Epithelial cell of proximal tubule (primary cell): ENCODE measurements at regions not wholly inside any gene's neighbourhood (a gene's known extent, or its start where the extent isn't known, plus 50 kb on each side); places are given as distances from the start of the nearest gene placed in this dataset.
"Not testable (repeated sequence)": the region's sequence is repeated elsewhere in the genome, so short reads cannot be mapped to it uniquely, and the experiment has no call there.

ENCODE experiments used
- DNase-seq: peaks from one replicate; pipeline ENCODE4 v3.0.0-alpha.2; 2011; ENCODE audit warnings: low read depth
- H3K4me3 ChIP-seq: 2 replicates; pipeline ENCODE4 v1.5.1; 2011; ENCODE audit warnings: low read depth, mild to moderate bottlenecking, low read length
- TF ChIP-seq, protein P1 (sequence below): conservative IDR thresholded peaks from 2 replicates; pipeline ENCODE4 v1.5.1; 2012; ENCODE audit warnings: low read depth, mild to moderate bottlenecking, low read length

DNA sequence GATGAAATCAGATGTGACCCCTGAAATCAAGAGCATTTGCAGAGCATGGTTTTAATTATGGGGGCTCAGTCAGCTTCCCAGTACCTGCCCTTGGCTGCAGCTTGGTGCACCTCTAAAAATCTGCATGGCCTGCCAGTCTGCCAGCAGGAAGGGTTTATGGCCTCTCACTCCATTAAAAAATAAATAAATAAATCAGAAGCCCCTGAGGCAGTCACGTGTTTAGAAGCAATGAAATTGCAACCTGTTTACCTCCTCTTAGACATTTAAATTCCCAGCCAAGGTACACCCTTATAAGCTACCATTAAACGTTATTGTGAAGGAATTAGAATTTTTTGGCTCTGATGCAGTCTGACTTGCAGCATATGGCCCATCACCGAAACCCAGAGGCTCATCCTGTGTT, 114.0 kb upstream of the LDB2 start:
- DNase-seq, result no peak
- H3K4me3 ChIP-seq, result no peak overlapping the region
- TF ChIP-seq, protein P1, sequence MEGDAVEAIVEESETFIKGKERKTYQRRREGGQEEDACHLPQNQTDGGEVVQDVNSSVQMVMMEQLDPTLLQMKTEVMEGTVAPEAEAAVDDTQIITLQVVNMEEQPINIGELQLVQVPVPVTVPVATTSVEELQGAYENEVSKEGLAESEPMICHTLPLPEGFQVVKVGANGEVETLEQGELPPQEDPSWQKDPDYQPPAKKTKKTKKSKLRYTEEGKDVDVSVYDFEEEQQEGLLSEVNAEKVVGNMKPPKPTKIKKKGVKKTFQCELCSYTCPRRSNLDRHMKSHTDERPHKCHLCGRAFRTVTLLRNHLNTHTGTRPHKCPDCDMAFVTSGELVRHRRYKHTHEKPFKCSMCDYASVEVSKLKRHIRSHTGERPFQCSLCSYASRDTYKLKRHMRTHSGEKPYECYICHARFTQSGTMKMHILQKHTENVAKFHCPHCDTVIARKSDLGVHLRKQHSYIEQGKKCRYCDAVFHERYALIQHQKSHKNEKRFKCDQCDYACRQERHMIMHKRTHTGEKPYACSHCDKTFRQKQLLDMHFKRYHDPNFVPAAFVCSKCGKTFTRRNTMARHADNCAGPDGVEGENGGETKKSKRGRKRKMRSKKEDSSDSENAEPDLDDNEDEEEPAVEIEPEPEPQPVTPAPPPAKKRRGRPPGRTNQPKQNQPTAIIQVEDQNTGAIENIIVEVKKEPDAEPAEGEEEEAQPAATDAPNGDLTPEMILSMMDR, result no peak

DNA sequence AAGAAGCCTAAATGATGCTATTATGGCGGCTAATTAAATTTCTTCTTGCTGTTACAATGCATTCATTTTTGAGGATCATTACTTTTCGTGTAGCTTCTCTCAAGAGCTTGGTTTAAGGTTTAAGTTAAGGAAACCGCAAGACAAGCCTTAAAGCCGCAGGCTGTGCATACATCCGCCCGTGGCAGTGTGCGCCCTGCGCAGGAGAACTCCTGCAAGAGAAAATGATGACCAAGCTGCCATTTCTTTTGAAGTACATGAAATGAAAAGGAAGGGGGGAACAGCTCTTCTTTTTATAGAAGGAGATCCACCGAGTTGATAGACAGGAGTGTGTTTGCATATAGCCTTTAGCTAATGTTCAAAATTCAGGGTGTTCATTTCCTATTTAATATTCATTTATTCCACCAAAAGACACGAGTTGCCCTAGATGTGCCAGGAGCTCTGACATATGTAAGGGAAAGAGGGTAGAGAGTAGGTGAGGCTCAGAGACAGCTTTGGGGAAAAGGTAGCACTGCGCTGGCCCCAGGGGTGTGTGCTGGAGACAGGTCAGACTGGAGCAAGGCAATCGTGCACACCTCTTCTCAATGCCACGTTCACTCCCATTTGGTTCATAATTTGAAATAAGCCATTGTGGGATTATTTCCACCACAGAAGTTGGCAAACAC, 112.1 kb upstream of the LDB2 start:
- H3K4me3 ChIP-seq, result no peak overlapping the region
- no peak for DNase-seq
- TF ChIP-seq, protein P1, result no peak

DNA sequence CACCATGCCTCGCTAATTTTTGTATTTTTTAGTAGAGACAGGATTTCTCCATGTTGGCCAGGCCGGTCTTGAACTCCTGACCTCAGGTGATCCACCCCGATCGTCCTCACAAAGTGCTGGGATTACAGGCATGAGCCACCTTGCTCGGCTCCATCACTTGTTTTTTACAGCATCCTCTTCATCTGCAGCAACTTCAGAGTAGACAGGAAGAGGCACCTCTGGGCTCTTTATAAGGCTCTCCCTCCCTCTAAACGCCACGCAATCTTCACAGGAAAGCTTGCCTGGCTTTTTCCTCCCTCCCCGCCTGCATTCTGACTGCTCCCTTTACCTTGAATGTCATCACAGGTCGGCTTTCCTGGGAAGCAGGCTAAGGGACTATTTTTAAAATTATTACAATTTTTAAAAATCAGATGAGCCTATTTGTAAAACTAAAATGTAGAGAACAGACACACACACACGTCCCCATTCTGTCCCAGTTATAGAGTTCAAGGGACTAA, 111.5 kb upstream of the LDB2 start:
- no peak overlapping the region for H3K4me3 ChIP-seq
- no peak for DNase-seq
- TF ChIP-seq, protein P1, result no peak

DNA sequence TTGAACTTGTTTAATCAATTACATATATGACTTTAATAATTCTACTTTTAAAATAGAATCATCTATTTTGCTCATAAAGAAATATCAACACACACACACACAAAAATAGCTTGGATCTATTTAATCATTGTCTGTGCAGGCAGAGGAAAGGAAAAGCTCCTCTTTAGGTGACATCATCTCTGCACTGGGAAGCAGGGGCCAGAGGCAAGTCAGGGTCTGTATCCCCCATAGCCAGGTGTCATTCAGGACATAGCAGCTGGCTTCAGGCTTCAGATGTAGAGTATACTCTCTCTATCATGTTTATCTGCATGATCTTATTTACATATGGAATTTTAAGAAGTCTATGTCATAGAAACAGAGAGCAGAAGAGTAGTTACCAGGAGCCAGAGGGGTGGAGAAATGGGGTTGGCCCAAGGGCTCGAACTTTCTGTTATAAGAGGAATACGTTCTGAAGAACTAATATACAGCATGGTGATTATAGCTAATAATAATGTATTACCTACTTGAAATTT, 110.4 kb upstream of the LDB2 start:
- DNase-seq, result no peak
- H3K4me3 ChIP-seq, result no peak overlapping the region
- TF ChIP-seq, protein P1, result no peak

DNA sequence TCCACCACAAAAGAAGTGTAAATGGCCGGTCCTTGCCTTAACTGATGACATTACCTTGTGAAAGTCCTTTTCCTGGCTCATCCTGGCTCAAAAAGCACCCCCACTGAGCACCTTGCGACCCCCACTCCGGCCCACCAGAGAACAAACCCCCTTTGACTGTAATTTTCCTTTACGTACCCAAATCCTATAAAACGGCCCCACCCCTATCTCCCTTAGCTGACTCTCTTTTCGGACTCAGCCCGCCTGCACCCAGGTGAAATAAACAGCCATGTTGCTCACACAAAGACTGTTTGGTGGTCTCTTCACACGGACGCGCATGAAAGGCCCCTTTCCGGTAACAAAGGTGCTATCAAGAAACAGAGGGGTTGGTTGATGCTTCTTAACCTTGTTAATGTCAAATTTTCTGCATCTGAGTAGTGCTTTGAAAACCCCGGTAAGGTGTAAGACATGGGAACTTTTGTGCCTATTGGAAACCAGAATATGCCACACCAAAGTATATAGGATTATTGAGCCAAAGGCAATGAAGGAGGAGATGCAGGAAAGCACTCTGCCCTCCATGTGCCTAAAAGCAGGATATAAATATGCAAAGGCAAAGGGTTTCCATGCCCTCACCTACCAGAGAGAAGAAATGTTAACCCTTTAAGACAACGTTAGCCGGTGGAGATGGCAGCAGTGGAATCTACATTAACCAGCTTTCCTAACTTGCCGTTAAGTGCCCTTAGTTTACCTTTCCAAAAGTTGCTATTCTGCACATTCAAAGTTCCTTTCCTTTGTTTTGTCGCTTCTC, 105.4 kb upstream of the LDB2 start:
- not testable (repeated sequence) for H3K4me3 ChIP-seq, DNase-seq

DNA sequence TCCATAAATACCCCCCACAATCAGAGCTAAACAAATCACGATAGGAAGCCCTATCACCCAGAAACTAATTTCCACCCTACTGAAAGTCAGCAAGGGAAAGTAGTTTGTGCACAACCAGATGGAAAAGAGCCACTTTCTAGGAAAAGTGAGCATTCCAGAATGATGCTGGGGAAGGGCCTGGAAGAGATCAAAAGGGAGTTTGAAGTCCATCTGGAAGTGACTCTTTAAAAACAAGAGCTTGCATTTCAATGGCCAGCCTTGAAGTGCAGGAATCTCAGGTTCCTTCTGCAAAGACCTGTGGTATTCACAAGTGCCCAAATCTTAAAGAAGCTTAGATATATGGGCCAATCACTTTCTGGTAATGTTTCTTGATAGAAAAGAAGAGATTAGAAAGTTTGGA, 97.0 kb upstream of the LDB2 start:
- no peak for DNase-seq
- TF ChIP-seq, protein P1, result no peak
- no peak overlapping the region for H3K4me3 ChIP-seq

DNA sequence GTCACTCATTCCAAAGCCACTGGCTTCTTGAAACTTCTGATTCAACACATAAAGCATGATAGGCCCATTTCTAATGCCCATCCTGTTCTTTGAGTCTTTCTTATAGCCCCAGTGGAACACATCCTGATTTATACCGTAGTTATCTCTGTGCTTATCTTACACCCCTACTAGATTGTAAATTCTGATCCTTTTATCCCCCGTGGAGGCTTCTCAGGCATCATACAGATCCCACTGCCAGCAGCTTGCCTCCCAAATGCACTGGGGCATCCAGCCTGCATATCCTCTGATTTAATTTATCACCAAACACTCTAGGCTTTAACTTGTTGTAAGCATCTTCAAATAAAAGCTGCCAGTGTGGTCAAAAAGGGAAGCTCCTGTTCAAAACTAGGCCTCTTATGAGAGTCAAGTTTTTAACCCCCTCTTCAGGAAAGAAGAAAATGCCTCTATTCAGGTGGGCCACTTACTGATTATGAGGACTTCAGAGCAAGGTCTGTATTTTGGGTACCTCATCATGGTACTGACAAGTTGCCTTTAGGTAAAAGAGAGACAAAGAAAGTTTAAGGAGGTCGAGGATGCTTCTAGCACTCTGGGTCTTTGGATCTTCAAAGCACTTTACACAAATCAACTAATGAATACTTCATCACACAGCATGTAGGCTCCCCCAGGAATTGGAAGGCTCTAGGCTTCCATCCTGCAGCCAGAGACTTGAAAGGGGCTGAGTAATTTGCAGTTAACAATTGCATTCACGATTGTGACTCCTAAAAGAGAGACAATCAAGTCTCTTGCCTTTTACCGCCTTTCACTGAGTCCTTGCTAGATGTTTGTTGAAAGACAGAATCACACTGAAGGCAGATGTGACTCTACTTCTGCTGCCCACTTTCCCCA, 95.8 kb upstream of the LDB2 start:
- TF ChIP-seq, protein P1, result no peak
- DNase-seq, result no peak
- H3K4me3 ChIP-seq, result no peak overlapping the region
